22Rv1 (cell line): ENCODE measurements at regions not wholly inside any gene's neighbourhood (a gene's known extent, or its start where the extent isn't known, plus 50 kb on each side); places are given as distances from the start of the nearest gene placed in this dataset.

Experiments used
- ZFX ChIP-seq: fragments of 450-650 bp; IDR thresholded peaks from 2 replicates; pipeline ENCODE4 v1.6.1; 2017; ENCODE audit warnings: antibody characterized with exemption, borderline replicate concordance
- TF ChIP-seq, protein P1 (sequence below): fragments of 450-650 bp; IDR thresholded peaks from 2 replicates; pipeline ENCODE4 v1.5.1; 2017; ENCODE audit warnings: mild to moderate bottlenecking

DNA sequence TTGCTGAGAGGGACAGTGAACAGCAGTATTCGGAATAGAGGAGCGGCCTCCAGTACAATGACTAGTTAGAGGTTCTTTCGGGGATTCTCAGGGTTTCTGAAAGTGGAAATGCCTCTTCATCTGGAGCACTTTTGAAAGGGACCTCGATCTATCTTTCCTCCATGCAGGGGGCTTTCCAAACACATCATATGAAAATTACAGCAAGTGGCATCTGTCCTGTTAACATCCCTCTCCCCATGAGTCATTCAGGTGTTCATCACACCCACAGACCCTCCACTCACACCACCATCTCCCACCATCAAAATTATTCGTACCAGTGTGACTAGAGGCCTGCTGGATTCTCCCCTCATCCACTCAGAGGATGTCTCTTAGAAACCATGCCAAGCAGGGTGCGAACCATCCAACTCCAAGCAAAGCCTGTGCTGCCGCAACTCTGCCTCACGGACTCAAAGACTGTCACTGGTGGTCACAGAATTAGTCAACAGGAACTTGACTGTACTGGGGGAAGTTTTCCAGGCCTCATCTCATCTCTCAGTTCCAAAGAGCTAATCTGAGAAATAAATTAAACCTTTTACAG lies 211.1 kb downstream of the MRPL39 start:
- TF ChIP-seq, protein P1, sequence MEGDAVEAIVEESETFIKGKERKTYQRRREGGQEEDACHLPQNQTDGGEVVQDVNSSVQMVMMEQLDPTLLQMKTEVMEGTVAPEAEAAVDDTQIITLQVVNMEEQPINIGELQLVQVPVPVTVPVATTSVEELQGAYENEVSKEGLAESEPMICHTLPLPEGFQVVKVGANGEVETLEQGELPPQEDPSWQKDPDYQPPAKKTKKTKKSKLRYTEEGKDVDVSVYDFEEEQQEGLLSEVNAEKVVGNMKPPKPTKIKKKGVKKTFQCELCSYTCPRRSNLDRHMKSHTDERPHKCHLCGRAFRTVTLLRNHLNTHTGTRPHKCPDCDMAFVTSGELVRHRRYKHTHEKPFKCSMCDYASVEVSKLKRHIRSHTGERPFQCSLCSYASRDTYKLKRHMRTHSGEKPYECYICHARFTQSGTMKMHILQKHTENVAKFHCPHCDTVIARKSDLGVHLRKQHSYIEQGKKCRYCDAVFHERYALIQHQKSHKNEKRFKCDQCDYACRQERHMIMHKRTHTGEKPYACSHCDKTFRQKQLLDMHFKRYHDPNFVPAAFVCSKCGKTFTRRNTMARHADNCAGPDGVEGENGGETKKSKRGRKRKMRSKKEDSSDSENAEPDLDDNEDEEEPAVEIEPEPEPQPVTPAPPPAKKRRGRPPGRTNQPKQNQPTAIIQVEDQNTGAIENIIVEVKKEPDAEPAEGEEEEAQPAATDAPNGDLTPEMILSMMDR, result no peak
- TF ChIP-seq ZFX, result no peak
